ENCODE measurements at regions not wholly inside any gene's neighbourhood (a gene's known extent, or its start where the extent isn't known, plus 50 kb on each side); places are given as distances from the start of the nearest gene placed in this dataset.
"Not testable (repeated sequence)": the region's sequence is repeated elsewhere in the genome, so short reads cannot be mapped to it uniquely, and the experiment has no call there.

DNA sequence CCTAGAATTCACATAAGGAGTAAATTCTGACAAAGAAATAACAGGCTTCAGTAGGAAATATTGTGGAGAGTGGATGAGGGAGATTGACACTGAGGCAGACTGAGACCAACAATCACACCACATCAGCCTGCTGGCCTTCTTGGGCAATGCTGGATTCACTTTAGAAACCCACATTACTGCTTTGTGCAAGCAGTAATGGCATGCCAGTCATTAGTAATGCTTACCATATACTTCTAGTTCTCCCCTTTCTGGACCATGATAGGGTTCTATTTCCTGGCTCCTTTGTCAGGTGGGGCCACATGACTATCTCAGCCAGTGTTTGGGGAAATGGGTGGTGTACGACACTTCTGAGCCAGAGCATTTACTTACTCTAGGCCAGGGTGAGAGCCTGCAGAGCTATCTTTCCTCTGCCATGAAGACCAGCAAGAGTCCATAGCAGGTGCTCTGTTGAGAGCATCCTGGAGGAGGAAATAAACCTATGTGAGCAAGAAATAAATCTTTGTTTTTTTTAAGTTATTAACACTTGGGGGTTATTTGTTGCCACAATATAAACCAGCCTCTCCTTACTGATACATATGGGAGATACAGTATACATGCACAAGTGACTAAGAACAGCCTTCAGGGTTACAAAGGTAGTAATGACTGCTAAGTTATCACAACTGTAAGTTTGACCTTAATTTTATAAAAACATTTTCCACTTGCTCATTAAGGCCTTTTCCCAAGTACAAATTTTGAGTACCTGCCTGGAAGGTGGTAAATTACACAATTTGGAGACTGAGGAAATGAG, 89.3 kb upstream of the TANK start:
- DNase-seq = peak in 1 of 2 donors; percentile 20

DNA sequence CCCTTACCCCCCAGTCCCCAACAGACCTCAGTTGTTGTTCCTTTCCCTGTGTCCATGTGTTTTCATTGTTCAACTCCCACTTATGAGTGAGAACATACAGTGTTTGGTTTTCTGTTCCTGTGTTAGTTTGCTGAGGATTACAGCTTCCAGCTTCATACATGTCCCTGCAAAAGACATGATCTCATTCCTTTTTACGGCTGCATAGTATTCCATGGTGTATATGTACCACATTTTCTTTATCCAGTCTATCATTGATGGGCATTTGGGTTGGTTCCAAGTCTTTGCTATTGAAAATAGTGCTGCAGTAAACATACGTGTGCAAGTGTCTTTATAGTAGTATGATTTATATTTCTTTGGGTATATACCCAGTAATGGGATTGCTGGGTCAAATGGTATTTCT, 87.8 kb upstream of the TANK start:
- not testable (repeated sequence) for DNase-seq

DNA sequence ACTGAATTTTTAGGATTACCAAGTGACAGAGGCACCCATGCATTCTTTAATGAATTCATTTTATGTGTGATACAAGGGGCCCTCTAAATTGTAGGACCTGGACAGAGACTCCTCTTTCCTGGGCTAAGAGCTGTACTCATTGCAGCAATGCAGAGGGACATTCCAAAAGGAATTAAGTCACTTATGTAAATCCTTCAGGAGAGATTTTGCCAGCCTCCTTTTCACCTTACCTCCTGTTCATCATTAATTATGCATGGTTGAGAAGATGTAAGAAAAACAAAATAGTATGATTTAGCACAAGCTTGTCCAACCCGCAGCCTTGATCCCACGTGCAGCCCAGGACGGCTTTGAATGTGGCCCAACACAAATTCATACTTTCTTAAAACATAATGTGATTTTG, 84.5 kb upstream of the TANK start:
- no peak for DNase-seq

- DNase-seq = no peak
Observed at GRCh38 chr2:161076936-161077335, 83.3 kb upstream of the TANK start.

DNA sequence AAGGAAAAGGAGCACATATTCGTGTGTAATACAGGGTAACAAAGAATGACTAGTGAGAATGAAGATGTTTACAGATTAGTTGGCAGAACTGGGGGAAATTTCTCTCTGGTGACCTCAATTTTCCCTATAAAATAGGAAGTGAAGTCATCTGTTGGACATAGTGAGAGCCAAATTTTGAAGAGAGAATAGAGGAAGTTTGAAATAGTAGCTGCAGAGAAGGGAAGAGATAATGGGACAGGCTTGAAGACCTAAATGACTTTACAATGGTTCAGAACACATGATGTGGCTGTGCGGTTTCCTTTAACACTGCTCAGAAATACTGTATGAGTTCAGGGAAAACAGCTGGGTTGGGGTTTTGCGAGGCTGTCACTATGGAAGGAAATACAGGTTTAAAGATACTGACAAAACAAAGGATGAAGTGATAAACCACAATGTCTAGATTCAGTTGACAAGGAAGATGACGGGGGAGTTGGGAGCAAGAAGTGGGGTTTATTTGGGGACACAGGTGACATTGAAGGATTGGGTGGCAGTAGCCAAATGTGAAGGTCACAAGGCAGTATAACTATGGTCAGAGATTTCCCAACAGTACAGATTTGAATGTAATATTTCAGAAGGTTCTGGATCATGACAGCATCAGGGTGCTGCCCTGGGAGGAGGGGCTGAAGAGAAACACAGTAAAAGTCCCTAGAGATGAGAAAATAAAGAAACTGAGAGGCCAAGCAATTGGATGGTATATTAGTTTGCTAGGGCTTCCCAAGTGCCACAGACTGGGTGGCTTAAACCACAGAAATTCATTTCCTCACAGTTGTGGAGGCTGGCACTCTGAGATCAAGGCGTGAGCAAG, 82.6 kb upstream of the TANK start:
- DNase-seq = peak; percentile 88 to 96

DNA sequence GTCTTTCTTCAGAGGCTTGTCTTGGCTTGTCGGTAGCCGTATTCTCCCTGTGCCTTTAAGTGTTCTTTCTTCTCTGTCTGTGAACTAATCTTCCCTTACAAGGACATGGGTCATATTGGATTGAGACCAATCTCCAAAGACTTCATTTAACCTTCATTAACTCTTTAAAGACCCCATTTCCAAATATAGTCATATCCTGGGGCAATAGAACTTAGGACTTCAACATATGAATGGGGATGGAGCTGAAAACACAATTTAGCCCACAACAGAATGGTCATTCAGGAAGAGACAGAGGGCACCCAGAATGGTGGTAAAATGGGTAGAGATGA, 82.1 kb upstream of the TANK start:
- DNase-seq = no peak

GRCh38 chr2:161085149-161085548, 75.1 kb upstream of the TANK start:
- no peak for DNase-seq

GRCh38 chr2:161088658-161089350, 71.4 kb upstream of the TANK start:
- no peak for DNase-seq

DNA sequence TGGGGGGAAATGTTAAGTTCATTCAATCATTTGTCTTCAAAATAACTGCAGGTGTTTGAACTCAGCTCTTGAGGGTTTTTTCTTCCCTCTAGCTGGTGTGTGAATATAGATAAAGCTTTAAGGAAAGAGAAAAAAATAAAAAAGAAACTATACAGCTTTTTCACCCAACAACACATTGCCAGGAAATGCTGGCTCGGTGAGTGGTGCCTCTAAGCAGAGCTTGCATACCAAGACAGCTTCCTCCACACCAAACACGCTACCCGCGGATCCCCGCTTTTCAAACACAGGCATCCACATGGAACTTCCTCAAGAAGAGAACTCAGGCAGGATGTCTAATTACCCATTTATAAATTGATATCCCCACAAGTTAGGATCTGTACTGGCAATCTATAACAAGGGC, 69.8 kb upstream of the TANK start:
- peak; percentile 20 to 55 for DNase-seq

GRCh38 chr2:161095314-161095713, 64.9 kb upstream of the TANK start:
- no peak for DNase-seq

DNA sequence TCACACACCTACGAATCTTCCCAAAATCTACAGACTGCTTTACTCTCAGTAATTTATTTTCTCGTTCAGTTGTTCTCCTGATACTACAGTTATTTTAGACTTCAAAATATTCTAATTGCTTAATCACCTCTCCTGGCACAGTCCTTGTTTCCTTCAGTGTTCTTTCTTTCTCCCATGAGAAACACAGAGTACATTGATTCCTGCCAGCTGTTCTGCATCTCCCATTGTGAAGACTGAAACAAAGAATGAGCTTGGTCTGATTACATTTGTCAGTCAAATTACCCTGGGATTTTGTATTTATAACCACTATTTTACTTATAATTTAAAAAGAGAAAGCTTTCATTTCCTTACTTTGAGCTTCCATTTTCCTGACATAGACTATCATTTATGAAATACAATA, 63.9 kb upstream of the TANK start:
- DNase-seq = no peak

GRCh38 chr2:161097157-161097556, 63.1 kb upstream of the TANK start:
- no peak for DNase-seq

DNA sequence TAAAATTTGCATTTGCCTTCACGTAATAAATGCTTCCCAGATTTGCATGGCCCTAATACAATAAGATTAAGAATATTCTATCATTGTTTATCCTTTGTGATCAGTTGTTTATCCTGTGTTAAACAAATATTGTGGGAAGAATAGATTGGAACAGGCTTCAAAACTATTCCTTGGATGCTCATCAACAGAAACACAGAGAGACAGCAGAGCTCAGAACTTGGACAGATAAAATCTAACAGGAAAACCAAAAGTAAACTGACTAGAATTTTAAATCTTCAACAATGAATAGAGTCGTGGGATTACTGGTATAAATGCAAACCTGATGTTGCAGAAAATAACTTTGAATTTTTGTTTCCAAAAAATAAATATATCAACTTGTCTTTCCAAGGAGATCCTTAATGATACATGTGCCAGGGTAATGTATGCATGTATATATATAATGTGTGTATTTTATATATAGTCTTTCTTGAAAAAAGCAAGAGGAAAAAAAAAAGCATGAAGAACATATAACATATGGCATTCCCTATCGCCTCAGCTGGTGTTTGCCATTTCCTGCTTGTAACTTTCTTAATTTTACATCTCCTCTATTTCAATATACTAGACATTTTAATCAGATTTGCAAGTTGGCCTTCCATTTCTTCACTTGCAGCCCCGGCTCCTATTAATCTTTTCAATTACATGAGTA, 59.9 kb upstream of the TANK start:
- DNase-seq = no peak

DNA sequence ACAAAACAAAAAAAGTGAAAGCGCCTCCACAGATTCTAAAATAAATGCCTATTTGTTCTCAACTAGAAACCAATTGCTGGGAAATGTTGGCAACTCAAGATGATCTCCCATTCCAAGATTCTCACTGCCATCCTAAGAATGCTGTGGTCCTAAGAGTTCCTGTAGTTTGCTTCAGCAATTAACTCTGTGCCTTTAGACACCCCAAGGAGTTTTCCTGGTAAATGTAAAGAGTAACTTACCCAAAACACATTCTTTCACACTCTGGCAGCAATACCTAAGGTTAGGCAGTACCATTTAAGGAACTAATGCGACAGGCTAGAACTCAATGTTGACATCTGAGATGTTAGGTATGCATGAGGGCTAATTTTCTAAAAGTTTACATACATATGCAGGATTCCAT, 58.8 kb upstream of the TANK start:
- DNase-seq = no peak

GRCh38 chr2:161102770-161103450, 57.3 kb upstream of the TANK start:
- peak; percentile 24 to 71 for DNase-seq

DNA sequence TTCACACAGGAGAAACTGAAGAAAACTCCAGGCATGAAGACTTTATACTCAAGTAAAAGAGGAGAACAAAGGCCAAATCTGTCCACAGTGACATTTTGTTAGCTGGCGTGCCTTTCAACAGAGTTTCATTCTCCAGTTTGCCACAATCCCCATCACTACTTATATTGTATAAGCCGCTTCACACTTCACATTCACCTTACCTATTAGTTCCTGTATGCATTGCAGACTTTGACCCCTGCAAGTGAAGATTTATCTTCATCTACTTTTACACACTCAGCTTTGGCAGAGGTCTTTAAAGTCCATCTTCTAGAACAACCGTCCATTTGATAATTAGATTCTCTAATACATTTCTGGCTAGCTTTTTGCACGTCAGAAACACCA, 56.8 kb upstream of the TANK start:
- no peak for DNase-seq

- no peak for DNase-seq
Observed at GRCh38 chr2:161104054-161104553, 56.1 kb upstream of the TANK start.

GRCh38 chr2:161107265-161107664, 53.0 kb upstream of the TANK start:
- no peak for DNase-seq

Measured in inflammatory macrophage (primary cell).